Sigmoid colon (tissue), 6 donors: ENCODE measurements at regions not wholly inside any gene's neighbourhood (a gene's known extent, or its start where the extent isn't known, plus 50 kb on each side); places are given as distances from the start of the nearest gene placed in this dataset.

ENCODE experiments used
- DNase-seq: peaks from one replicate; pipeline ENCODE4 v3.0.0-alpha.2; 2019
- H3K27ac ChIP-seq, 4 donors: fragments of 200-600 bp; sonication (generic); one replicate each; pipeline ENCODE4 v1.5.1; 2016 to 2019; ENCODE audit warnings: mild to moderate bottlenecking in 1 of 4
- H3K27me3 ChIP-seq, 3 donors: fragments of 200-600 bp; sonication (generic); one replicate each; pipeline ENCODE4 v1.5.1; 2019; ENCODE audit warnings: mild to moderate bottlenecking in 1 of 3
- H3K36me3 ChIP-seq, 4 donors: fragments of 200-600 bp; sonication (generic); one replicate each; pipeline ENCODE4 v1.5.1; 2016 to 2019
- H3K4me1 ChIP-seq, 4 donors: fragments of 200-600 bp; sonication (generic); one replicate each; pipeline ENCODE4 v1.5.1; 2017 to 2019
- H3K4me3 ChIP-seq, 4 donors: fragments of 200-600 bp; sonication (generic); one replicate each; pipeline ENCODE4 v1.5.1; 2017 to 2019; ENCODE audit warnings: mild to moderate bottlenecking in 2 of 4, moderate library complexity in 1 of 4
- H3K9me3 ChIP-seq, 4 donors: fragments of 200-600 bp in 3 of 4; sonication (generic) in 3 of 4; one replicate each; pipeline versions ENCODE4 v1.5.1 to v1.6.1; 2013 to 2019
- EP300 ChIP-seq, 4 donors: sonication (generic); formaldehyde crosslinking; IDR thresholded peaks; one replicate each; pipeline ENCODE4 v1.6.1; 2017; ENCODE audit warnings: antibody characterized with exemption in 4 of 4
- POLR2A ChIP-seq, 2 donors: fragments of 450-650 bp; IDR thresholded peaks; one replicate each; pipeline ENCODE4 v1.6.1; 2016; ENCODE audit warnings: antibody characterized with exemption in 2 of 2, mild to moderate bottlenecking in 2 of 2, moderate library complexity in 2 of 2
- POLR2AphosphoS5 ChIP-seq, 4 donors: sonication (generic); formaldehyde crosslinking; IDR thresholded peaks; one replicate each; pipeline ENCODE4 v1.6.1; 2017; ENCODE audit warnings: antibody characterized with exemption in 4 of 4
- WGBS, 2 donors: extraction: QIAGEN DNeasy Blood & Tissue Kit; methylation state at CpG; one replicate each; pipeline ENCODE4 v1.1.7; 2013; 5-methylcytosine and 5-hydroxymethylcytosine counted together
- intact Hi-C: fragments of 100-400 bp; cut with DNase I; formaldehyde crosslinking; loops from one replicate; pipeline ENCODE4 v1.15.1; 2023
- TF ChIP-seq, protein P1 (sequence below), 4 experiments: fragments of 450-650 bp in 3 of 4; fragments of 200-600 bp in 1 of 4; IDR thresholded peaks; one replicate each; pipeline ENCODE4 v1.5.1; 2016 to 2019; ENCODE audit warnings: antibody characterized with exemption in 4 of 4, mild to moderate bottlenecking in 3 of 4, moderate library complexity in 2 of 4
- donor health status: healthy with polysubstance abuse.
- donor health status: healthy.

DNA sequence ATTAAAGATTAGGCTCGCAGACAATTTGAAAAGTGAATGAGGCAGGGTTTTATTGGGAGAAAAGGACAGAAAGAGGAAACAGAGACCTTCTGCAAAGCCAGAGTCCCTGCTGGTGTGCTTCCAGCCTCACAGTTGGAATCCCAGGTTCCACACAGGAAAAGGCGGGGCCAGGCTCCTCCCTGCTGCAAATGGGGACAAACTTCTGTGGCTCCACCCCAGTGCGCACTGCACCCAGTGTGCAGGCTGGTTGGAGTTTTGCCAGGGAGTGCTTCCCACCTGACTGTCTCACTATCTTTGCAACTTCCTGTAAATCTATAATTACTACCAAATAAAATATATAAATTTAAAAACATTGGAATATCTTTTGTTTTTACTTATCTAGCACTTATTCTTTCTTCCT lies 386.0 kb upstream of the GRIN3A start:
- DNase-seq = no peak
- intact Hi-C loops = no loop called here
- WGBS, 2 donors = 62 to 80% methylated on average over 3 of the region's 3 CpGs
- Histone ChIP-seq H3K27me3 (no peaks in the 10 kb centered on the region), H3K36me3 (no peaks in the 10 kb centered on the region), H3K4me1 (no peaks in the 10 kb centered on the region), H3K9me3 (no peaks in the 10 kb centered on the region), H3K27ac (no peak overlapping the region), H3K4me3 (no peak overlapping the region)
- TF ChIP-seq POLR2AphosphoS5 (IDR thresholded peaks at IDR 0.05) = no peak
- TF ChIP-seq POLR2A (IDR thresholded peaks at IDR 0.05) = no peak
- TF ChIP-seq, protein P1, sequence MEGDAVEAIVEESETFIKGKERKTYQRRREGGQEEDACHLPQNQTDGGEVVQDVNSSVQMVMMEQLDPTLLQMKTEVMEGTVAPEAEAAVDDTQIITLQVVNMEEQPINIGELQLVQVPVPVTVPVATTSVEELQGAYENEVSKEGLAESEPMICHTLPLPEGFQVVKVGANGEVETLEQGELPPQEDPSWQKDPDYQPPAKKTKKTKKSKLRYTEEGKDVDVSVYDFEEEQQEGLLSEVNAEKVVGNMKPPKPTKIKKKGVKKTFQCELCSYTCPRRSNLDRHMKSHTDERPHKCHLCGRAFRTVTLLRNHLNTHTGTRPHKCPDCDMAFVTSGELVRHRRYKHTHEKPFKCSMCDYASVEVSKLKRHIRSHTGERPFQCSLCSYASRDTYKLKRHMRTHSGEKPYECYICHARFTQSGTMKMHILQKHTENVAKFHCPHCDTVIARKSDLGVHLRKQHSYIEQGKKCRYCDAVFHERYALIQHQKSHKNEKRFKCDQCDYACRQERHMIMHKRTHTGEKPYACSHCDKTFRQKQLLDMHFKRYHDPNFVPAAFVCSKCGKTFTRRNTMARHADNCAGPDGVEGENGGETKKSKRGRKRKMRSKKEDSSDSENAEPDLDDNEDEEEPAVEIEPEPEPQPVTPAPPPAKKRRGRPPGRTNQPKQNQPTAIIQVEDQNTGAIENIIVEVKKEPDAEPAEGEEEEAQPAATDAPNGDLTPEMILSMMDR (IDR thresholded peaks at IDR 0.05) = no peak
- no peak for TF ChIP-seq EP300 (IDR thresholded peaks at IDR 0.05)

DNA sequence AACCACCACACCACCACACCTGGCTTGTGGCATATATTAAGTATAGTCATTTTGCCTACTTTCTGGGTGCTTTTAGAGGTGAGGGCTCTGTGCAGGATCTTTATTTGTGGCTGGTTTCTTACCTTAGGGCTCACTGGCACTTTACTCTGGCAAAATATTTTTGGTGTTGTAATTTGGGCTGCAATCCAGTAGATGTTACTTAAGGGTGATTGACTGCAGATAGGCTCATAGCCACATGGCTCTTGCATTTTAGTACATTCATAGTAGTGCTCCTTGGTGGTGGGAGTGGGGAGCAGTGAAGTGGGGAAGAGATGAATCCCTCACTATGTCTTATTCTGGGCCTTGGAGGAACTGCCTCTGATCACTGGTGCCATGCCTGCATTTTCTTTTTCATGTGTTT lies 376.1 kb upstream of the GRIN3A start:
- Histone ChIP-seq H3K27me3 (no peaks in the 10 kb centered on the region), H3K36me3 (no peaks in the 10 kb centered on the region), H3K4me3 (no peak overlapping the region), H3K27ac (no peak overlapping the region), H3K4me1 (no peaks in the 10 kb centered on the region), H3K9me3 (no peaks in the 10 kb centered on the region)
- DNase-seq = no peak
- TF ChIP-seq EP300 (IDR thresholded peaks at IDR 0.05) (no peak), POLR2A (IDR thresholded peaks at IDR 0.05) (no peak), POLR2AphosphoS5 (IDR thresholded peaks at IDR 0.05) (no peak)
- TF ChIP-seq, protein P1 (IDR thresholded peaks at IDR 0.05) = no peak
- intact Hi-C loops = no loop called here

DNA sequence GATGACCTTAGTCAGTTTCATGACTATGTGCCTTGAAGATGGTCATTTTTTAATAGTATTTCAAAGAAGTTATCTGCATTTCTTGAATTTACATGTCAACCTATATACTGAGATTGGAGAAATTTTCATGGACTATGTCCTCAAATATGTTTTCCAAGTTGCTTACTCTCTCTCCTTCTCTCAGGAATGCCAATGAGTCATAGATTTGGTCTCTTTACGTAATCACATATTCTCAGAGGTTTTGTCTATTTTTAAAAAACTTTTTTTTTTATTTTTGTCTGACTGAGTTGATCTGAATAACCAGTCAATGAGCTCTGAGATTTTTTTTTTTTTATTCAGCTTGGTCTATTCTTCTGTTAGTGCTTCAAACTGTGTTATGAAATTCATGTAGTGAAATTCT lies 374.7 kb upstream of the GRIN3A start:
- H3K27ac ChIP-seq = no peak overlapping the region
- intact Hi-C loops = no loop called here
- no peaks in the 10 kb centered on the region for H3K27me3 ChIP-seq
- no peaks in the 10 kb centered on the region for H3K36me3 ChIP-seq
- no peak for DNase-seq
- no peak overlapping the region for H3K4me3 ChIP-seq
- H3K9me3 ChIP-seq = no peaks in the 10 kb centered on the region
- TF ChIP-seq EP300 (IDR thresholded peaks at IDR 0.05) (no peak), POLR2A (IDR thresholded peaks at IDR 0.05) (no peak), POLR2AphosphoS5 (IDR thresholded peaks at IDR 0.05) (no peak)
- TF ChIP-seq, protein P1 (IDR thresholded peaks at IDR 0.05) = no peak
- H3K4me1 ChIP-seq = no peaks in the 10 kb centered on the region
- 76 to 86% methylated on average over 1 of the region's 1 CpG for WGBS, 2 donors

DNA sequence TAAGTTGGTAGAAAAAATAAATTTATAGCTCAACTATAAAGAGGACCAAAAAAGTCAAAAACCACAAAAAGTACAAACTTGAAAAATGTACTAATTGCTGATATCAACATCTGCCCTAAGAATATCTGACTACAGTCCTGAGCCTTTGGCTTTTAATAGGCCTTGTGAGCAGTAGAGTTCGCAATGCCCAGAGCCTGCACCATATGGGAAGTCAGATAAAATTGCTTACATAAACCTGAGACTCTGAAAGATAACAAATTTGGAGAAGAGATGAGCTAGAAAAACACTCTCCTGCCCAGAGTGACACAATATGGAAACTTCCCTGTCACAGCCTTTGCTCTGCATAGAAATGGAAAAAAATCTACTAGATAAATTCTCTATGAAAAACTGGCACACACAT lies 368.0 kb upstream of the GRIN3A start:
- intact Hi-C loops = no loop called here
- WGBS, 2 donors = 56 to 58% methylated on average over 1 of the region's 1 CpG

DNA sequence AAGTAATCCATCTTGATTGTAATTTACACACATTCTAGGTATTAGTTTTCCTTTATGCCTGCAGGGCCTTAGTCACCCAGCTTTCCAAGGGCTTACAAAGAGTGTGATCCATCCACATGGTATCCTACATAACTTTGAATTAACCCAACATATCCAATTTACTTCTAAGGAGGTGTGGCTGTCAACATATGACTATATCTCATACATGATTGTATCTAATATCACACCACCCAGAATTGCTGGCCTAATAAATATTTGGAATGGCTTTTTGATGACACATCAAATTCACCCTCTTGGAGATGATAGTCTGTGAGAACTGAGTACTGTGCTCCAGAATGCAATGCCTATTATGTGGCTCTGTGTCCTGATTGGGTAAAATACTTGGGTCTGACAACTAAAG lies 363.3 kb upstream of the GRIN3A start:
- no peaks in the 10 kb centered on the region for H3K4me1 ChIP-seq
- H3K36me3 ChIP-seq = no peaks in the 10 kb centered on the region
- peaks cover 0 to 1% (median 0%) of the 10 kb centered on the region in 4 donors for H3K9me3 ChIP-seq
- no peak overlapping the region for H3K27ac ChIP-seq
- no peak overlapping the region for H3K4me3 ChIP-seq
- no peak for DNase-seq
- H3K27me3 ChIP-seq = no peaks in the 10 kb centered on the region
- no peak for TF ChIP-seq POLR2A (IDR thresholded peaks at IDR 0.05)
- TF ChIP-seq, protein P1 (IDR thresholded peaks at IDR 0.05) = no peak
- TF ChIP-seq POLR2AphosphoS5 (IDR thresholded peaks at IDR 0.05) = no peak
- TF ChIP-seq EP300 (IDR thresholded peaks at IDR 0.05) = no peak
- intact Hi-C loops = no loop called here

More for the DNA sequence above, 368.0 kb upstream of the GRIN3A start:
- Histone ChIP-seq H3K4me3 (no peak overlapping the region), H3K36me3 (no peaks in the 10 kb centered on the region), H3K27ac (no peak overlapping the region), H3K9me3 (no peaks in the 10 kb centered on the region), H3K27me3 (no peaks in the 10 kb centered on the region), H3K4me1 (no peaks in the 10 kb centered on the region)
- TF ChIP-seq POLR2AphosphoS5 (IDR thresholded peaks at IDR 0.05) = no peak
- no peak for TF ChIP-seq POLR2A (IDR thresholded peaks at IDR 0.05)
- TF ChIP-seq EP300 (IDR thresholded peaks at IDR 0.05) = no peak
- TF ChIP-seq, protein P1 (IDR thresholded peaks at IDR 0.05) = no peak
- no peak for DNase-seq
